ENCODE measurements at regions not wholly inside any gene's neighbourhood (a gene's known extent, or its start where the extent isn't known, plus 50 kb on each side); places are given as distances from the start of the nearest gene placed in this dataset.

- TF ChIP-seq CTCF (IDR thresholded peaks at IDR 0.05) (no peak), POLR2A (IDR thresholded peaks at IDR 0.05) (no peak)
Observed at GRCh38 chr2:36071698-36072097, 283.9 kb upstream of the CRIM1 start.
